Stimulated activated naive CD8-positive, alpha-beta T cell treated with anti-CD3 and anti-CD28 coated beads, Interleukin-15, amount 100 ng/mL, for 72 hours (primary cell): ENCODE measurements at regions not wholly inside any gene's neighbourhood (a gene's known extent, or its start where the extent isn't known, plus 50 kb on each side); places are given as distances from the start of the nearest gene placed in this dataset.
"Not testable (repeated sequence)": the region's sequence is repeated elsewhere in the genome, so short reads cannot be mapped to it uniquely, and the experiment has no call there.

ENCODE experiments used
- ATAC-seq: fragments of 150-1000 bp; cut with Tn5 transposase; 2 replicates; pipeline ENCODE4 v1.10.0; 2021; ENCODE audit warnings: mild to moderate bottlenecking, moderate library complexity
- DNase-seq, 2 donors: peaks; one replicate each; pipeline ENCODE4 v3.0.0; 2021 to 2022
- H3K27ac Mint-ChIP-seq, 2 donors: one replicate each; pipeline ENCODE4 v1.8.0; 2022; ENCODE audit warnings: mild to moderate bottlenecking in 2 of 2, mixed read lengths in 2 of 2, moderate library complexity in 2 of 2
- H3K27me3 Mint-ChIP-seq: one replicate; pipeline ENCODE4 v1.8.0; 2022; ENCODE audit warnings: mixed read lengths
- H3K4me1 Mint-ChIP-seq: one replicate; pipeline ENCODE4 v1.8.0; 2022; ENCODE audit warnings: mild to moderate bottlenecking, mixed read lengths
- H3K4me3 Mint-ChIP-seq, 2 donors: one replicate each; pipeline ENCODE4 v1.8.0; 2022; ENCODE audit warnings: mild to moderate bottlenecking in 2 of 2, mixed read lengths in 2 of 2, moderate library complexity in 1 of 2
- H3K9me3 Mint-ChIP-seq, 2 donors: one replicate each; pipeline ENCODE4 v1.8.0; 2022; ENCODE audit warnings: mixed read lengths in 2 of 2

DNA sequence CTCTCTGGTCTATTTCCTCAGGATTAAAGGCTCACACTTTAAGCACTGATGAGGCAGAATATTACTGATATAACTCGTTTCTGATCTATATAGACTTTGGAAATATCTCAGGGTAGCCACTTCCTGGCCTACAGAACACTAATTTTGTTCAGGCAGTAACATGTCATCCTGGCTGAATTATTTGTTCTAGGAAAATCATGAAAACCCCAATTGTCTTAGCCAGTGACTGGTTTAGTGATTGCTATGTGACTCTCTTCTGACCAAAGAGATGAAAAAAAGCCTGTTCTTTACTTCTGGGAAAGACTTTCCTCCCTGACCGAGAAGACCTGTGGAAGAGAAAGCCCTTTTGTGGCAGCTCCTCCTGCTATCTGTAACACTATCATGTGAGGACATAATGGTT, 453.7 kb downstream of the SETD4 start:
- H3K4me1 Mint-ChIP-seq = peaks cover 6% of the 10 kb centered on the region
- no peak overlapping the region for H3K27ac Mint-ChIP-seq
- H3K27me3 Mint-ChIP-seq = no peaks in the 10 kb centered on the region
- ATAC-seq (no peak), DNase-seq (no peak)
- H3K4me3 Mint-ChIP-seq = no peak overlapping the region
- no peaks in the 10 kb centered on the region for H3K9me3 Mint-ChIP-seq

DNA sequence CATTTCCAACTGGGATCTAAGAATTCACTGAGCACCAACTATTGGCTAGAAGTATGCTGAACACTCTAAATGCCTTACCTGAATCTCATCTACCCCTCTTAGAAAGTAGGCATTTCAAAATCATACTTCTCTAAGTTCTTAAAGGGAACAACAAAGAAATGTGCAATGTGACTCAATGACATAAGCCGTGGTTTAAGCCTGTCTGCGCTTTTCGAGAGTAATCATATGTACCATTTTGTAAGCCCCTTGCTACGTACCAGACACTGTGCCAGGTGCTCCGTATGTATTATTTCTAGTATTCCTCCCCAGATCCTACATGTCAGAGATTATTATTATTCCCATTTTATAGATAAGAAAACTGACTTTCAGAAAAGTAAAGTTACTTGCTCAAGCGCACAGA, 454.2 kb downstream of the SETD4 start:
- no peak for ATAC-seq
- no peak for DNase-seq
- H3K27me3 Mint-ChIP-seq = no peaks in the 10 kb centered on the region
- peaks cover 6% of the 10 kb centered on the region for H3K4me1 Mint-ChIP-seq
- no peak overlapping the region for H3K27ac Mint-ChIP-seq
- H3K4me3 Mint-ChIP-seq = no peak overlapping the region
- no peaks in the 10 kb centered on the region for H3K9me3 Mint-ChIP-seq

DNA sequence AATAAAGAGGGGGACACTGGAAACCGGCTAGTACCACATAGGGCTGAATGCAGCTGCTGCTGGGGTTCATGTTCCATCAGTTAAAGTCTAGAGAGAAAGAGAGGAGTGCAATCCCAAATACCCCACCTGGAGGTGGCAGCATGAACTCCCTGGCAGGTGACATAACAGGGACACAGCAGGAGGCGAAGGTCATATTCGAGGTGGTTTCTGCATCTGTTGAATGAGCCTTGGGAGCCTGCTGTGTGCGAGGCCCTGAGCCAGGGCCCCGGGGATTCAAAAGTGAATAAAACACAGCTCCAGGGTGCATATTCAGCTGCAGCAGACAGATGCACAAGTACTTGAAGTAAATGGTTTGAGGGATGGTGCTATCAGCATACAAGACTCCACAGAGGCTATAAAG, 456.8 kb downstream of the SETD4 start:
- H3K27ac Mint-ChIP-seq = peak overlapping the region in 1 of 2 donors; percentile 72
- ATAC-seq (no peak), DNase-seq (no peak)
- no peaks in the 10 kb centered on the region for H3K9me3 Mint-ChIP-seq
- peaks cover 6% of the 10 kb centered on the region for H3K4me1 Mint-ChIP-seq
- H3K27me3 Mint-ChIP-seq = no peaks in the 10 kb centered on the region
- no peak overlapping the region for H3K4me3 Mint-ChIP-seq

DNA sequence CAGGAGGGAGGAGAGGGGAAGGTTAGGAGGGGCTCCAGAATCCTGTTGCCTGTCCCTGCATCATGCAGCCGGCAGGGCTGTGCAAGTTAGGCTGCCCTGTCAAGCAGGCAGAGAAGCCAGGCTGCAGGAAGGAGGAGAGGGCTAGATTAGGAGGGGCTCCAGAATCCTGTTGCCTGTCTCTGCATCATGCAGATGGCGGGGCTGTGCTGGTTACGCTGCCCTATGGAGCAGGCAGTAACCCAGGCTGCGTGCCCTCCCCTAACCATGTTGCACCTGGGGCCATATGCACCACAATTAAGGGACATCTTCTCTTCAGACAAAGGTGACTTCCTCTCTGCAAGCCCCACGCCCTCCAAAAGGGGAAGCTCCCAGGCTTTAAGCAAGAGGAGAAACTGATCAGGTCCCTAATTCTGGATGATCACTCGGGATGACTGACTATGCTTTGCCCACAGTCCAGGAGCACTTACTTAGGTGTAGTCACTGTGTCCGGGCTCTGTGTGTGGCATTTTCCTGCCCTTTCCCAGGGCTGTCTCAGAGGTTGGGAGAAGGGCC, 457.4 kb downstream of the SETD4 start:
- no peaks in the 10 kb centered on the region for H3K9me3 Mint-ChIP-seq
- H3K27me3 Mint-ChIP-seq = no peaks in the 10 kb centered on the region
- no peak overlapping the region for H3K27ac Mint-ChIP-seq
- DNase-seq = no peak
- H3K4me1 Mint-ChIP-seq = peaks cover 6% of the 10 kb centered on the region
- no peak overlapping the region for H3K4me3 Mint-ChIP-seq
- no peak for ATAC-seq

DNA sequence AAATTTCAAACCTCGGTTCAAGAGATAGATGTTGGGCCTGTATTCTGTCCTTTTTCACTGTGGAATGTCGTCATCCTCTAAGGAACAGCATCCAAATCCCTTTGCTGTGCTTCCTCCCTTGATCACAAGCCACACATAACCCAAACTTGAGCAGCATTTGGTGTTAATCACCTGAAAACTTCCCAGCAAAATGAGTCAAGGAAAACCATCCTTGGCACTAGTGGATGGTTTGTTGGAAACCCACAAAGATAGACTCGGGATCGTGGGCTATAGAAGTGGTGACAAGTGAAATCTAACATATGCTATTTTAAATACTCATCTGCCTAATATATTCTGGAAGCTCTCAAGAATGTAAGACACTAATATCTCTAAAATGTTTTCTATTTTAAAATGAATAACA, 459.1 kb downstream of the SETD4 start:
- no peak for DNase-seq
- no peak overlapping the region for H3K4me3 Mint-ChIP-seq
- H3K27me3 Mint-ChIP-seq = no peaks in the 10 kb centered on the region
- no peaks in the 10 kb centered on the region for H3K9me3 Mint-ChIP-seq
- no peak overlapping the region for H3K27ac Mint-ChIP-seq
- peaks cover 6% of the 10 kb centered on the region for H3K4me1 Mint-ChIP-seq
- ATAC-seq = no peak

DNA sequence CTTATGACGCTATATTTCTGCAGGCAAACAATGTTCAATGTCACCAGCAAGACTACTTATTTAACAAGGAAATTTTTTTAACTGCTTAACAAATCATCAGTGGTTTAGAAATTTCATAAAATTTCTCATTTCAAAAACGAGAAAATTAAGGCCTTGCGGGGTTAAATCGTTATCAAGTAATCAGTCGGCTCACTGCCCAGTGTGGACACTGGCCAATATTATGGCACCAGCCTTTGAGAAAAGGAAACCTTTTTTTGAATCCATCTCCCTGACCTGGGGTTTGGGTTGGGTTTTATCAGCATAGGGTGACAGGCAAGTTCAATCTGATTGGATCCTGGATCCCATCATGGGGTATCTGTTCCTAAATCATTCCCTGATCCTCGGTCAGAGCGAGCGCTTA, 461.2 kb downstream of the SETD4 start:
- DNase-seq (no peak), ATAC-seq (no peak)
- Mint-ChIP-seq H3K4me3 (no peak overlapping the region), H3K27ac (no peak overlapping the region), H3K27me3 (no peaks in the 10 kb centered on the region), H3K4me1 (peaks cover 6% of the 10 kb centered on the region), H3K9me3 (no peaks in the 10 kb centered on the region)

DNA sequence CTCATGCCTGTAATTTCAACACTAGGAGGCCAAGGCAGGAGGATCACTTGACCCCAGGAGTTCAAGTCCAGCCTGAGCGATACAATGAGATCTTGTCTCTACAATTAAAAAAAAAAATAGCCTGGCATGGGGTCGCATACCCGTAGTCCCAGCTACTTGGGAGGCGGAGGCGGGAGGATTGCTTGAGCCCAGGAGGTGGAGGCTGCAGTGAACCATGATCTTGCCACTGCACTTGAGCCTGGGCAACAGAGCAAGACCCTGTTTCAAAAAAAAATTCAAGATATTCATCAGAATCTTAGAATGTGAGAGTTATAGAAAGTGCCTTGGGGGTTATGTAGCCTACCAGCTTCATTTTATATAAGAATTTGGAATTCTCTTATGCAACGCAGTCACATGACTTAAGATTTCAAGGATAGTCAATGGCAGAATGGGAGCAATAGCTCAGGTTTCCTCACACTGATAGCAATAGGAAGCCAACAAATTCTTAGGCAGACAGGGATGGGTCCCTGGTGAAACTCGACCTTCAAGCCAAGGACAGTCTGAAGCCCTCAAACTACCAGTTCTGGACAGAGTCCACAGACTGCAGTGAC, 462.5 kb downstream of the SETD4 start:
- no peak overlapping the region for H3K4me3 Mint-ChIP-seq
- H3K4me1 Mint-ChIP-seq = peaks cover 6% of the 10 kb centered on the region
- H3K9me3 Mint-ChIP-seq = no peaks in the 10 kb centered on the region
- no peaks in the 10 kb centered on the region for H3K27me3 Mint-ChIP-seq
- ATAC-seq (no peak), DNase-seq (no peak)
- H3K27ac Mint-ChIP-seq = no peak overlapping the region

DNA sequence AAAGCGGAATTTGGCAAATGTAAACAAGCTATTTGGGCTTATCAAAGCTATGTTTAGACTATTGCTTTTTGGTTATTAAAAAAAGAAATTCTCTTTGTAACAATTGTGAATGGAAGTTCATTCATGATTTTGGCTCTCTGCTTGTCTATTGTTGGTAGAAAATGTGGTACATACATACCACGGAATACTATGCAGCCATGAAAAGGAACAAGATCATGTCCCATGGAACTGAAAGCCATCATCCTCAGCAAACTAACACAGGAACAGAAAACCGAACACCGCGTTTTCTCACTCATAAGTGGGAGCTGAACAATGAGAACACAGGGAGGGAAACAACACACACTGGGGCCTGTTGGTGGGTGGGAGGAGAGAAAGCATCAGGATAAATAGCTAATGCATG, 465.4 kb downstream of the SETD4 start:
- Mint-ChIP-seq H3K4me3 (no peak overlapping the region), H3K27me3 (no peaks in the 10 kb centered on the region), H3K27ac (no peak overlapping the region), H3K9me3 (no peaks in the 10 kb centered on the region), H3K4me1 (no peaks in the 10 kb centered on the region)
- ATAC-seq (no peak), DNase-seq (no peak)

DNA sequence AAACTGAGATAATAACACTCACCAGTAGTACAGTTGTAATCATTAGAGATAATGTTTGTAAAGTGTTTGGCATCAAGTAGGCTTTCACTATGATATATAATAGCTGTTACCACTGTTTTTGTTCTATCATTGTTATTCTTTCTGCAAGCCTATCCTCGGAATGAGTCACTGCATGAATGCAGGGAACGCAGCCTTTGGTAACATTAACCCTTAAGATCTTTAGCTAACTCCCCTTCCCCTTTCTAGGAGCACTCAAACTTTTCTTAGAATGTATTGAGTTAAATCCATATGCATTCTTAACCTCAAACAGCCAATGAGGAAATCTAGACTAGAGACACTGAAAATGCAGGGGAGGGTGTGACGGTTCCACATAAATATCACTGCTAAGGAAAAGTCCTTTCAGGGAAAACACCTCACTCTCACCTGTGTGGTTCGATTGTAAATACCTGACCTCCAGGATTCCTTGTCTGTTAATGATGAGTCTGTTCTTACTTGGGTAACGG, 467.3 kb downstream of the SETD4 start:
- DNase-seq = no peak
- Mint-ChIP-seq H3K27ac (no peak overlapping the region), H3K4me1 (peaks cover 1% of the 10 kb centered on the region), H3K4me3 (no peak overlapping the region), H3K9me3 (no peaks in the 10 kb centered on the region), H3K27me3 (peaks cover 2% of the 10 kb centered on the region)
- ATAC-seq = no peak

DNA sequence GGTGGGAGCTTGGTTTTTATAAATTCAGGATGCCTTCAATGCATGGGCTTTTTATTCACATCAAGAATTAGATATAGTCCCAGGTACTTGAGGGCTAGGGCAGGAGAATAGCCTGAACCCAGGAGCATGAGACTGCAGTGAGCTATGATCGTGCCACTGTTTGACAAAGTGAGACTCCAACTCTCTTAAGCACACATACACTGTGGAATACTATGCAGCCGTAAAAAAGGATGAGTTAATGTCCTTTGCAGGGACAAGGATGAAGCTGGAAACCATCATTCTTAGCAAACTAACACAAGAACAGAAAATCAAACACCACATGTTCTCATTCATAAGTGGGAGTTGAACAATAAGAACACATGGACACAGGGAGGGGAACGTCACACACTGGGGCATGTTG, 470.0 kb downstream of the SETD4 start:
- H3K4me1 Mint-ChIP-seq = peaks cover 12% of the 10 kb centered on the region
- not testable (repeated sequence) for H3K27ac Mint-ChIP-seq, H3K9me3 Mint-ChIP-seq, DNase-seq, H3K4me3 Mint-ChIP-seq, ATAC-seq
- peaks cover 15% of the 10 kb centered on the region for H3K27me3 Mint-ChIP-seq

DNA sequence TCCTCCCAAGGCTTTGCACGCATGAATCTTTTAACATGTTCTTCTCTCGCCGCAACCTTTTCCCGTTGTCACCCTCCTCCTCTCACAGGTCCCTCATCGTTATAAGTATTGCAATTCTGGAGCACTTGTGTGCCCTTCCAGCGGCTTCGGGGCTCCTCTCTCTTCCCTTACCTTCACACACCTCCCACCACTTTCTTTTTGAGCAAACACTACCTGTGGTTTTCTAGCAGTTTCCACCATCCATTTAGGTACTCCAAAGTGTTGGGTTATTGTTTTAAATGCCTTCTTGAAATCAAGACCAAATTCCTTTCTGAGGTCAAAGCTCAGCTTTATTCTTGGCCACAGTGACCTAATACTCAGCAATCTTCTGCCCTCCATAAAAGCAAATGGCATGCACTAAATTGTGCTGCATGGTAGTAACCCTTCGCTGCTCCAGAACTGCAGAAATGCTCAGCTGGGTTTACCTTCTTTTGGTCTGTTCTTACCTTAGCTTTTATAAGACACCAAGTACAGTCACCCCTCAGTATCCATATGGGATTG, 472.4 kb downstream of the SETD4 start:
- peak; percentile 39 for ATAC-seq
- peaks cover 15% of the 10 kb centered on the region for H3K27me3 Mint-ChIP-seq
- H3K4me1 Mint-ChIP-seq = peaks cover 12% of the 10 kb centered on the region
- no peak overlapping the region for H3K4me3 Mint-ChIP-seq
- no peak for DNase-seq
- no peaks in the 10 kb centered on the region for H3K9me3 Mint-ChIP-seq
- no peak overlapping the region for H3K27ac Mint-ChIP-seq

DNA sequence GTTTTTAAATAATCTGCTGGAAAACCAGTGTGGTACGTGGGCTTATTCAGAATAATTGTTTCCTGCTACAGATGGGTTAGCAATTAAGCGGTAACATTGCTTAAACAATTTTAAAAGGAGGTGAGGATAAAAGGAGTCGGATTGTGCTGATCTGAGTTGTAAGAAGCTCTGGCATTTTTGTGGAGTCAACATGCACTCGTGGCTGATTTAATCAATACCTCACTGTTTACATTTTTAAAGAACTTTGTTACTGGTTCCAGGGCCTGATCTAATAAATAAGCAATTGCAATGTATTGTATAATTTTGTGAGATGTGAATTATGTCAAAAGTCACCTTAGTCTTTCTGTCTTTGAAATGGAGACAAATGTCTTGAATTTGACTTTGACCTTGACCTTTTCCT, 474.0 kb downstream of the SETD4 start:
- Mint-ChIP-seq H3K4me3 (no peak overlapping the region), H3K4me1 (peaks cover 12% of the 10 kb centered on the region), H3K9me3 (no peaks in the 10 kb centered on the region), H3K27me3 (peaks cover 15% of the 10 kb centered on the region), H3K27ac (no peak overlapping the region)
- ATAC-seq = no peak
- no peak for DNase-seq

DNA sequence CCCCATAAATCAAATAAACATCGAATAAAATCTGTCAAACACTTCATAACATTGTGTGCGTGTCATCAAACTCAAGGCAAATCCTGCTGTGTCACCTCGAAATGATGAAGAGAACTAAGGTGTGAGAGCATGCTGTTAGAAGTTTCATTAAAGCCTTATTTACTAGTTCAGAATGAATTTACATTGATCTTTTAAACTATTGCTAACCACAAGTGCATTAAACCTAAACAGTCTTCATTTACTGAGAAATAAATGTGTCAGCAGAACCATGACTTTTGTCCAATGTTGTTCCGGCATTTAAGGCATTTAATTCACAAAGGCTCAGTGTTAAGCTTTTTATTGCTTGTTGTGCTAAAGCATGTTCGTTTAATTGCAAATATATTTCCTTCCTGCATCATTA, 474.4 kb downstream of the SETD4 start:
- no peak overlapping the region for H3K4me3 Mint-ChIP-seq
- H3K4me1 Mint-ChIP-seq = peaks cover 12% of the 10 kb centered on the region
- DNase-seq = no peak
- peaks cover 15% of the 10 kb centered on the region for H3K27me3 Mint-ChIP-seq
- no peak overlapping the region for H3K27ac Mint-ChIP-seq
- no peak for ATAC-seq
- H3K9me3 Mint-ChIP-seq = no peaks in the 10 kb centered on the region

DNA sequence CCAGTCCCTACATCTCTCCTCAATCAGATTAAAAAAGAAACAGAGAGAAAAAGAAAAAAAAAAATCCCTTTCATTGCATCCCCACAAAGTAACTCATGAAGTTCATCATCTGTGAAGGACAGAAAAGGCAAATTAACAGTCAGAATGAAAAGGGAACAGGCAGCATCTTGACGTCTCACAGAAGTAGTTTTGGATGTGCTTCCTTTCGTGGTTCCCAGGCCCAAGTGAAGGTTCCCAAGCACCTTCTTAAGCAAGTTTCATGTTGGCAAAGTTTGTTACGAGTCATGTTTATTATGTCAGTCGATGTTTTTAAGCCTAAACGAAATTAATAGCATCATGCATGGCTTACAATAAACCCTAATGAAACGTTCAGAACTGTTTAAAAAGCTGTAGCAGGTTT, 475.2 kb downstream of the SETD4 start:
- ATAC-seq = no peak
- Mint-ChIP-seq H3K27me3 (peaks cover 15% of the 10 kb centered on the region), H3K4me1 (peaks cover 12% of the 10 kb centered on the region)

DNA sequence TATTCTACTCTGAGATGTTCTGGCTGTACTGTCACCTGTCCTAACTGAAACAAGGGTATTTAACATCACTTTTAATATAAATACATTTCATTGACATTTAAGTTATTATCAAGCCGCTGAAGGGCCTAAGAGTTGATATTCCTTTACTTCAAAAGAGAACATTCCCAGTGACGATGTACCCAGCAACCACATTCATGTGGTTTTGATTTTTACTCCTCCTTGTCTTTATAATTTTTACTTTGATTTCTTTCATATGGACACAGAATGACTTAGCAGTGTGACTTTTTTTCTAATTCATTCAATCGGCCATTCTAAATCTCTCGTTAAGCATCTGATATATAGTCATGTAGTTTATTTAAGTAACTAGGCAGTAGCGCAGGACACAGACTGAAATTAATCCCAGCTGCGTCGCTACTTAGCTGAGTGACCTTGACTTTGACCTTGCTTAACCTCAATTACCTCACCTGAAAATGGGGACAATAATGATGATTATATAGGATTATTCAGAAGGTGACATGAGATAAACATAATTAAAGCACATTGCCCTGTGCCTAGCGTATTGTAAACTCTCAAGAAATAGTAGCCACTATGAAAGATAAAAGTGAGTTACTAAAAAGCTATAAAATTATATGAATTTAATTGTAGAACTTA, 476.6 kb downstream of the SETD4 start:
- Mint-ChIP-seq H3K4me3 (no peak overlapping the region), H3K4me1 (peaks cover 25% of the 10 kb centered on the region), H3K27ac (no peak overlapping the region), H3K9me3 (peaks cover 0 to 3% of the 10 kb centered on the region in 2 donors), H3K27me3 (peaks cover 15% of the 10 kb centered on the region)
- ATAC-seq (no peak), DNase-seq (no peak)

More for the DNA sequence above, 475.2 kb downstream of the SETD4 start:
- no peak for DNase-seq
- H3K27ac Mint-ChIP-seq = peak overlapping the region in 1 of 2 donors; percentile 33
- H3K9me3 Mint-ChIP-seq = no peaks in the 10 kb centered on the region
- H3K4me3 Mint-ChIP-seq = no peak overlapping the region

DNA sequence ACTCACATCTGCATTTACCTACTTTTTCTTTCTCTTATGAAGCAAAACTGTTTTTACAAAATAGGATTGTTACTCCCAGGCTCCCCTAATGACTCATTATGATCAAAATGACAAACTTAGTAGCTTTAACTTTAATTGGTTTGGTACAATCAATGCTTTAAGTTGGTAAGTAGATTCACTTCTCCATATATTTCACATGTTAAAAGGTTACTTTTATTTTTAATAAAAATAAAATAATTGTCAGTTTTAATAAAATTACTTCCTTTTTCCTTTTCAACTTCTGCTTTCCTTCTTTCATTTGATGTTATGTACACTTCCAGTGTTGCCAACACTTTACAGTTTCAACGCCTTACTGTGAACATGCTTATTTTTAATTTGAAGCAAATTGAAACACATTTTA, 477.6 kb downstream of the SETD4 start:
- no peak overlapping the region for H3K4me3 Mint-ChIP-seq
- peaks cover 24% of the 10 kb centered on the region for H3K4me1 Mint-ChIP-seq
- no peak overlapping the region for H3K27ac Mint-ChIP-seq
- peaks cover 0 to 7% of the 10 kb centered on the region in 2 donors for H3K9me3 Mint-ChIP-seq
- ATAC-seq = no peak
- peaks cover 9% of the 10 kb centered on the region for H3K27me3 Mint-ChIP-seq
- no peak for DNase-seq
